Esophagus squamous epithelium (tissue), 5 donors: ENCODE measurements at regions not wholly inside any gene's neighbourhood (a gene's known extent, or its start where the extent isn't known, plus 50 kb on each side); places are given as distances from the start of the nearest gene placed in this dataset.

Experiments
- DNase-seq: peaks from one replicate; lab custom pipeline; 2025; lab: John Stamatoyannopoulos, UW
- H3K27ac ChIP-seq, 4 donors: fragments of 200-600 bp; sonication (generic); one replicate each; pipeline ENCODE4 v1.5.1; 2016 to 2019; ENCODE audit warnings: mild to moderate bottlenecking in 1 of 4
- H3K27me3 ChIP-seq, 4 donors: fragments of 200-600 bp; sonication (generic); 1 replicate in 3 of 4; 2 replicates in 1 of 4; pipeline versions ENCODE4 v1.5.1 to v1.6.0; 2017 to 2021; ENCODE audit warnings: antibody characterized with exemption in 1 of 4
- H3K36me3 ChIP-seq, 3 donors: fragments of 200-600 bp; sonication (generic); one replicate each; pipeline ENCODE4 v1.5.1; 2016 to 2019
- H3K4me1 ChIP-seq, 3 donors: fragments of 200-600 bp; sonication (generic); one replicate each; pipeline ENCODE4 v1.5.1; 2017 to 2019
- H3K4me3 ChIP-seq, 4 donors: fragments of 200-600 bp; sonication (generic); 1 replicate in 3 of 4; 2 replicates in 1 of 4; pipeline ENCODE4 v1.5.1; 2016 to 2019; ENCODE audit warnings: mild to moderate bottlenecking in 2 of 4, moderate library complexity in 1 of 4
- H3K9me3 ChIP-seq, 3 donors: fragments of 200-600 bp; sonication (generic); one replicate each; pipeline ENCODE4 v1.5.1; 2016 to 2019
- POLR2A ChIP-seq, 4 donors: fragments of 450-650 bp; IDR thresholded peaks; one replicate each; pipeline ENCODE4 v1.6.1; 2017; ENCODE audit warnings: antibody characterized with exemption in 4 of 4, mild to moderate bottlenecking in 4 of 4, moderate library complexity in 3 of 4
- WGBS, 2 donors: methylation state at CpG; one replicate each; pipeline ENCODE4 v1.1.5; 2018; 5-methylcytosine and 5-hydroxymethylcytosine counted together
- intact Hi-C: fragments of 100-400 bp; cut with DNase I; formaldehyde crosslinking; loops from one replicate; pipeline ENCODE4 v1.15.0; 2022
- TF ChIP-seq, protein P1 (sequence below), 6 experiments: fragments of 450-650 bp in 4 of 6; fragments of 200-600 bp in 2 of 6; sonication (generic) in 2 of 6; IDR thresholded peaks; one replicate each; pipeline ENCODE4 v1.5.1; 2016 to 2019; ENCODE audit warnings: antibody characterized with exemption in 6 of 6, mild to moderate bottlenecking in 4 of 6, moderate library complexity in 4 of 6
- donor health status: DM: yes; HTN: yes; CAD: no.

DNA sequence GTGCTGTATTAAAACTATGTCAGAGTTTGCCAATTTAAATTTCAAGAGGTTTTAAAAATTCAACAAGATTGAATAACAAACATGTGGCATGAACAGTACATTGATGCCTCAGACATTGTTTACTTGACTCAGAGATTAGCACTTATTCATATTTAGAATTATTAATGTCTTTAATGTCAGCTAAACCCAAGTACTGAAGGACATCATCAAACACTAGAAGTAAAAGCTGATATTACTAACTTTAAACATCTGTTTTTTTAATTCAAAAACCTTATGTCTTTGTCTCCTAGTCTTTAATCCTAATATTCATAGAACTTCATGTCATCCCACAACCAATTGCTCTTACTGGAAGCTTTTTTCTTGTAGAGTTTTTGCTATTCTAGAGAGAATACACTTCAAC, 406.2 kb upstream of the PCDH7 start:
- no peaks in the 10 kb centered on the region for H3K27me3 ChIP-seq
- H3K9me3 ChIP-seq = no peaks in the 10 kb centered on the region
- no peak overlapping the region for H3K27ac ChIP-seq
- H3K4me1 ChIP-seq = no peaks in the 10 kb centered on the region
- no peak overlapping the region for H3K4me3 ChIP-seq
- intact Hi-C loops = no loop called here
- H3K36me3 ChIP-seq = no peaks in the 10 kb centered on the region
- no peak for DNase-seq
- TF ChIP-seq POLR2A (IDR thresholded peaks at IDR 0.05) = no peak
- TF ChIP-seq, protein P1, sequence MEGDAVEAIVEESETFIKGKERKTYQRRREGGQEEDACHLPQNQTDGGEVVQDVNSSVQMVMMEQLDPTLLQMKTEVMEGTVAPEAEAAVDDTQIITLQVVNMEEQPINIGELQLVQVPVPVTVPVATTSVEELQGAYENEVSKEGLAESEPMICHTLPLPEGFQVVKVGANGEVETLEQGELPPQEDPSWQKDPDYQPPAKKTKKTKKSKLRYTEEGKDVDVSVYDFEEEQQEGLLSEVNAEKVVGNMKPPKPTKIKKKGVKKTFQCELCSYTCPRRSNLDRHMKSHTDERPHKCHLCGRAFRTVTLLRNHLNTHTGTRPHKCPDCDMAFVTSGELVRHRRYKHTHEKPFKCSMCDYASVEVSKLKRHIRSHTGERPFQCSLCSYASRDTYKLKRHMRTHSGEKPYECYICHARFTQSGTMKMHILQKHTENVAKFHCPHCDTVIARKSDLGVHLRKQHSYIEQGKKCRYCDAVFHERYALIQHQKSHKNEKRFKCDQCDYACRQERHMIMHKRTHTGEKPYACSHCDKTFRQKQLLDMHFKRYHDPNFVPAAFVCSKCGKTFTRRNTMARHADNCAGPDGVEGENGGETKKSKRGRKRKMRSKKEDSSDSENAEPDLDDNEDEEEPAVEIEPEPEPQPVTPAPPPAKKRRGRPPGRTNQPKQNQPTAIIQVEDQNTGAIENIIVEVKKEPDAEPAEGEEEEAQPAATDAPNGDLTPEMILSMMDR (IDR thresholded peaks at IDR 0.05) = no peak

GRCh38 chr4:30330894-30331652, 389.1 kb upstream of the PCDH7 start:
- peaks cover 0 to 6% (median 0%) of the 10 kb centered on the region in 3 donors for H3K9me3 ChIP-seq
- H3K27ac ChIP-seq = no peak overlapping the region
- no peaks in the 10 kb centered on the region for H3K4me1 ChIP-seq
- no peaks in the 10 kb centered on the region for H3K36me3 ChIP-seq
- 60 to 83% methylated on average over 1 to 6 of the region's 6 CpGs for WGBS, 2 donors
- DNase-seq = no peak
- no peaks in the 10 kb centered on the region for H3K27me3 ChIP-seq
- intact Hi-C loops = no loop called here
- TF ChIP-seq, protein P1 (IDR thresholded peaks at IDR 0.05) = no peak
- no peak for TF ChIP-seq POLR2A (IDR thresholded peaks at IDR 0.05)
- H3K4me3 ChIP-seq = no peak overlapping the region

GRCh38 chr4:30341731-30342130, 378.4 kb upstream of the PCDH7 start:
- intact Hi-C loops = no loop called here
- WGBS, 2 donors = 25 to 36% methylated on average over 1 of the region's 1 CpG
- no peaks in the 10 kb centered on the region for H3K36me3 ChIP-seq

GRCh38 chr4:30350288-30350687, 369.9 kb upstream of the PCDH7 start:
- no peak for TF ChIP-seq POLR2A (IDR thresholded peaks at IDR 0.05)
- TF ChIP-seq, protein P1 (IDR thresholded peaks at IDR 0.05) = no peak
- Histone ChIP-seq H3K27me3 (no peaks in the 10 kb centered on the region), H3K36me3 (no peaks in the 10 kb centered on the region), H3K9me3 (no peaks in the 10 kb centered on the region), H3K4me1 (no peaks in the 10 kb centered on the region), H3K4me3 (no peak overlapping the region), H3K27ac (no peak overlapping the region)
- WGBS, 2 donors = 19 to 50% methylated on average over 2 of the region's 2 CpGs
- intact Hi-C loops = no loop called here
- DNase-seq = no peak

More at GRCh38 chr4:30341731-30342130, 378.4 kb upstream of the PCDH7 start:
- no peak overlapping the region for H3K4me3 ChIP-seq
- no peaks in the 10 kb centered on the region for H3K27me3 ChIP-seq
- H3K27ac ChIP-seq = no peak overlapping the region
- H3K9me3 ChIP-seq = no peaks in the 10 kb centered on the region
- DNase-seq = no peak
- no peaks in the 10 kb centered on the region for H3K4me1 ChIP-seq
- TF ChIP-seq, protein P1 (IDR thresholded peaks at IDR 0.05) = no peak
- TF ChIP-seq POLR2A (IDR thresholded peaks at IDR 0.05) = no peak

- Histone ChIP-seq H3K4me3 (no peak overlapping the region), H3K4me1 (no peaks in the 10 kb centered on the region), H3K27ac (no peak overlapping the region), H3K9me3 (no peaks in the 10 kb centered on the region), H3K27me3 (no peaks in the 10 kb centered on the region), H3K36me3 (no peaks in the 10 kb centered on the region)
- 67 to 79% methylated on average over 1 of the region's 1 CpG for WGBS, 2 donors
- TF ChIP-seq, protein P1 (IDR thresholded peaks at IDR 0.05) = no peak
- no peak for TF ChIP-seq POLR2A (IDR thresholded peaks at IDR 0.05)
- intact Hi-C loops = no loop called here
- no peak for DNase-seq
These were observed 365.6 kb upstream of the PCDH7 start for GRCh38 chr4:30354605-30355004.
